Stomach smooth muscle (tissue), 2 donors: ENCODE measurements at regions not wholly inside any gene's neighbourhood (a gene's known extent, or its start where the extent isn't known, plus 50 kb on each side); places are given as distances from the start of the nearest gene placed in this dataset.
A peak's percentile ranks its signal among the peaks of the same experiment; 100 is the strongest.

Source experiments
- H3K27ac ChIP-seq: one replicate; pipeline ENCODE4 v1.7.0; 2013; ENCODE audit warnings: mild to moderate bottlenecking, low read length, inconsistent platforms
- H3K27me3 ChIP-seq, 2 donors: one replicate each; pipeline ENCODE4 v1.7.0; 2013; ENCODE audit warnings: low read length in 2 of 2; ENCODE audit not compliant: insufficient read depth in 2 of 2, control insufficient read depth in 1 of 2
- H3K36me3 ChIP-seq, 2 donors: one replicate each; pipeline ENCODE4 v1.7.0; 2013; ENCODE audit warnings: low read length in 2 of 2; ENCODE audit not compliant: control insufficient read depth in 2 of 2, insufficient read depth in 2 of 2
- H3K4me1 ChIP-seq: one replicate; pipeline ENCODE4 v1.7.0; 2013; ENCODE audit warnings: low read length; ENCODE audit not compliant: control insufficient read depth, insufficient read depth
- H3K4me3 ChIP-seq, 2 donors: one replicate each; pipeline ENCODE4 v1.7.0; 2013; ENCODE audit warnings: low read length in 2 of 2
- H3K9ac ChIP-seq, 2 donors: one replicate each; pipeline ENCODE4 v1.7.0; 2013; ENCODE audit warnings: low read length in 2 of 2, mild to moderate bottlenecking in 1 of 2
- H3K9me3 ChIP-seq, 2 donors: one replicate each; pipeline ENCODE4 v1.7.0; 2013; ENCODE audit warnings: low read length in 2 of 2; ENCODE audit not compliant: control insufficient read depth in 2 of 2
- donor health status: healthy.
- donor health status: Pancreatic carcinoma.

GRCh38 chr11:80365980-80366379 lies 925.1 kb upstream of the TENM4 start:
- Histone ChIP-seq H3K9ac (no peak overlapping the region), H3K27ac (no peak overlapping the region), H3K4me3 (no peak overlapping the region), H3K36me3 (no peaks in the 10 kb centered on the region), H3K9me3 (no peaks in the 10 kb centered on the region), H3K4me1 (no peaks in the 10 kb centered on the region), H3K27me3 (no peaks in the 10 kb centered on the region)

GRCh38 chr11:80365076-80365725 lies 924.4 kb upstream of the TENM4 start:
- Histone ChIP-seq H3K9me3 (no peaks in the 10 kb centered on the region), H3K27ac (no peak overlapping the region), H3K4me1 (no peaks in the 10 kb centered on the region), H3K36me3 (no peaks in the 10 kb centered on the region), H3K9ac (no peak overlapping the region), H3K27me3 (no peaks in the 10 kb centered on the region), H3K4me3 (peak overlapping the region in 1 of 2 donors; percentile 25)

- H3K4me1 ChIP-seq, result no peaks in the 10 kb centered on the region
These were observed 921.9 kb upstream of the TENM4 start for GRCh38 chr11:80362563-80363340.

GRCh38 chr11:80355251-80355650 lies 914.4 kb upstream of the TENM4 start:
- Histone ChIP-seq H3K27ac (no peak overlapping the region), H3K36me3 (no peaks in the 10 kb centered on the region), H3K9me3 (no peaks in the 10 kb centered on the region)

More at GRCh38 chr11:80362563-80363340, 921.9 kb upstream of the TENM4 start:
- Histone ChIP-seq H3K9me3 (no peaks in the 10 kb centered on the region), H3K4me3 (no peak overlapping the region), H3K27me3 (no peaks in the 10 kb centered on the region), H3K36me3 (no peaks in the 10 kb centered on the region), H3K9ac (no peak overlapping the region), H3K27ac (no peak overlapping the region)

GRCh38 chr11:80350541-80350940 lies 909.7 kb upstream of the TENM4 start:
- no peaks in the 10 kb centered on the region for H3K36me3 ChIP-seq
- no peak overlapping the region for H3K9ac ChIP-seq
- no peak overlapping the region for H3K27ac ChIP-seq
- H3K4me3 ChIP-seq, result no peak overlapping the region
- no peaks in the 10 kb centered on the region for H3K27me3 ChIP-seq
- no peaks in the 10 kb centered on the region for H3K9me3 ChIP-seq
- H3K4me1 ChIP-seq, result no peaks in the 10 kb centered on the region

More at GRCh38 chr11:80355251-80355650, 914.4 kb upstream of the TENM4 start:
- Histone ChIP-seq H3K4me3 (no peak overlapping the region), H3K9ac (no peak overlapping the region), H3K27me3 (no peaks in the 10 kb centered on the region), H3K4me1 (no peaks in the 10 kb centered on the region)

GRCh38 chr11:80349997-80350396 lies 909.2 kb upstream of the TENM4 start:
- no peaks in the 10 kb centered on the region for H3K27me3 ChIP-seq
- H3K9ac ChIP-seq, result no peak overlapping the region
- no peak overlapping the region for H3K27ac ChIP-seq
- H3K36me3 ChIP-seq, result no peaks in the 10 kb centered on the region
- no peaks in the 10 kb centered on the region for H3K4me1 ChIP-seq
- H3K9me3 ChIP-seq, result no peaks in the 10 kb centered on the region
- H3K4me3 ChIP-seq, result no peak overlapping the region

GRCh38 chr11:80346353-80347059 lies 905.7 kb upstream of the TENM4 start:
- no peaks in the 10 kb centered on the region for H3K9me3 ChIP-seq
- H3K4me3 ChIP-seq, result no peak overlapping the region
- no peaks in the 10 kb centered on the region for H3K4me1 ChIP-seq
- no peaks in the 10 kb centered on the region for H3K27me3 ChIP-seq
- H3K27ac ChIP-seq, result no peak overlapping the region
- no peaks in the 10 kb centered on the region for H3K36me3 ChIP-seq
- H3K9ac ChIP-seq, result no peak overlapping the region

- H3K4me1 ChIP-seq, result no peaks in the 10 kb centered on the region
- H3K4me3 ChIP-seq, result no peak overlapping the region
- no peaks in the 10 kb centered on the region for H3K36me3 ChIP-seq
- no peak overlapping the region for H3K27ac ChIP-seq
- H3K9ac ChIP-seq, result no peak overlapping the region
- H3K27me3 ChIP-seq, result no peaks in the 10 kb centered on the region
- H3K9me3 ChIP-seq, result no peaks in the 10 kb centered on the region
These were observed 902.6 kb upstream of the TENM4 start for GRCh38 chr11:80343436-80343835.

- Histone ChIP-seq H3K36me3 (no peaks in the 10 kb centered on the region), H3K27ac (no peak overlapping the region), H3K4me3 (no peak overlapping the region), H3K4me1 (no peaks in the 10 kb centered on the region), H3K9ac (no peak overlapping the region), H3K27me3 (no peaks in the 10 kb centered on the region), H3K9me3 (no peaks in the 10 kb centered on the region)
These were observed 897.4 kb upstream of the TENM4 start for GRCh38 chr11:80338231-80338630.

GRCh38 chr11:80331694-80332093 lies 890.9 kb upstream of the TENM4 start:
- H3K27me3 ChIP-seq, result no peaks in the 10 kb centered on the region
- H3K9ac ChIP-seq, result no peak overlapping the region
- H3K27ac ChIP-seq, result no peak overlapping the region
- no peaks in the 10 kb centered on the region for H3K36me3 ChIP-seq
- no peak overlapping the region for H3K4me3 ChIP-seq
- no peaks in the 10 kb centered on the region for H3K4me1 ChIP-seq
- H3K9me3 ChIP-seq, result peaks cover 0 to 2% of the 10 kb centered on the region in 2 donors
